ENCODE measurements at regions not wholly inside any gene's neighbourhood (a gene's known extent, or its start where the extent isn't known, plus 50 kb on each side); places are given as distances from the start of the nearest gene placed in this dataset.

- Histone ChIP-seq H3F3A (ENCODE audit: low read depth) (no peaks in the 10 kb centered on the region), H3K9me3 (ENCODE audit: insufficient read depth, low read depth, low read length) (no peaks in the 10 kb centered on the region), H3K9ac (ENCODE audit: low read depth, low read length, poor library complexity, severe bottlenecking) (no peak overlapping the region), H3K79me2 (ENCODE audit: insufficient read depth, low read length) (no peaks in the 10 kb centered on the region), H3K4me1 (ENCODE audit: insufficient read depth, low read length, poor library complexity, severe bottlenecking) (no peaks in the 10 kb centered on the region), H3K4me2 (ENCODE audit: low read depth, low read length, poor library complexity, severe bottlenecking) (no peak overlapping the region), H4K20me1 (ENCODE audit: insufficient read depth, low read length, poor library complexity, severe bottlenecking) (no peaks in the 10 kb centered on the region), H3K36me3 (ENCODE audit: insufficient read depth, low read length) (no peaks in the 10 kb centered on the region), H3K27me3 (ENCODE audit: insufficient read depth, low read length, poor library complexity, severe bottlenecking) (no peaks in the 10 kb centered on the region), H3K9me2 (replicated peaks; ENCODE audit: low read depth, low read length) (no peaks in the 10 kb centered on the region), H2AFZ (ENCODE audit: low read length) (no peak overlapping the region), H3K4me3 (ENCODE audit: low read length, poor library complexity, severe bottlenecking) (no peak overlapping the region)
- TF ChIP-seq CTCF (conservative IDR thresholded peaks at IDR 0.05; ENCODE audit: low read length): no peak
- TF ChIP-seq EZH2phosphoT487 (IDR thresholded peaks at IDR 0.05; ENCODE audit: borderline replicate concordance): no peak
These were observed 1134.3 kb upstream of the C9orf72 start for GRCh38 chr9:28707616-28708015.

GRCh38 chr9:28714188-28714587 is 1140.9 kb upstream of the C9orf72 start:
- Histone ChIP-seq H3K9me2 (replicated peaks; ENCODE audit: low read depth, low read length) (no peaks in the 10 kb centered on the region), H3K79me2 (ENCODE audit: insufficient read depth, low read length) (no peaks in the 10 kb centered on the region), H3F3A (ENCODE audit: low read depth) (no peaks in the 10 kb centered on the region), H3K4me3 (ENCODE audit: low read length, poor library complexity, severe bottlenecking) (no peak overlapping the region), H3K36me3 (ENCODE audit: insufficient read depth, low read length) (no peaks in the 10 kb centered on the region), H4K20me1 (ENCODE audit: insufficient read depth, low read length, poor library complexity, severe bottlenecking) (no peaks in the 10 kb centered on the region), H3K4me1 (ENCODE audit: insufficient read depth, low read length, poor library complexity, severe bottlenecking) (no peaks in the 10 kb centered on the region), H3K9ac (ENCODE audit: low read depth, low read length, poor library complexity, severe bottlenecking) (no peak overlapping the region), H3K27me3 (ENCODE audit: insufficient read depth, low read length, poor library complexity, severe bottlenecking) (no peaks in the 10 kb centered on the region), H2AFZ (ENCODE audit: low read length) (no peak overlapping the region), H3K9me3 (ENCODE audit: insufficient read depth, low read depth, low read length) (no peaks in the 10 kb centered on the region), H3K4me2 (ENCODE audit: low read depth, low read length, poor library complexity, severe bottlenecking) (no peak overlapping the region)
- no peak for TF ChIP-seq CTCF (conservative IDR thresholded peaks at IDR 0.05; ENCODE audit: low read length)
- TF ChIP-seq EZH2phosphoT487 (IDR thresholded peaks at IDR 0.05; ENCODE audit: borderline replicate concordance): no peak

- no peaks in the 10 kb centered on the region for H3K27me3 ChIP-seq (ENCODE audit: insufficient read depth, low read length, poor library complexity, severe bottlenecking)
- no peak overlapping the region for H3K9ac ChIP-seq (ENCODE audit: low read depth, low read length, poor library complexity, severe bottlenecking)
- H3K79me2 ChIP-seq (ENCODE audit: insufficient read depth, low read length): no peaks in the 10 kb centered on the region
- H3K9me2 ChIP-seq (replicated peaks; ENCODE audit: low read depth, low read length): no peaks in the 10 kb centered on the region
- TF ChIP-seq EZH2phosphoT487 (IDR thresholded peaks at IDR 0.05; ENCODE audit: borderline replicate concordance): no peak
- no peak for TF ChIP-seq CTCF (conservative IDR thresholded peaks at IDR 0.05; ENCODE audit: low read length)
- H3K4me1 ChIP-seq (ENCODE audit: insufficient read depth, low read length, poor library complexity, severe bottlenecking): no peaks in the 10 kb centered on the region
- no peaks in the 10 kb centered on the region for H3F3A ChIP-seq (ENCODE audit: low read depth)
- H3K9me3 ChIP-seq (ENCODE audit: insufficient read depth, low read depth, low read length): no peaks in the 10 kb centered on the region
- no peaks in the 10 kb centered on the region for H3K36me3 ChIP-seq (ENCODE audit: insufficient read depth, low read length)
- no peaks in the 10 kb centered on the region for H4K20me1 ChIP-seq (ENCODE audit: insufficient read depth, low read length, poor library complexity, severe bottlenecking)
- no peak overlapping the region for H3K4me2 ChIP-seq (ENCODE audit: low read depth, low read length, poor library complexity, severe bottlenecking)
- no peak overlapping the region for H2AFZ ChIP-seq (ENCODE audit: low read length)
- no peak overlapping the region for H3K4me3 ChIP-seq (ENCODE audit: low read length, poor library complexity, severe bottlenecking)
These were observed 1144.9 kb upstream of the C9orf72 start for GRCh38 chr9:28718226-28718625.

Data from Loucy (cell line).